Chondrocyte (in vitro differentiated cells): ENCODE measurements at regions not wholly inside any gene's neighbourhood (a gene's known extent, or its start where the extent isn't known, plus 50 kb on each side); places are given as distances from the start of the nearest gene placed in this dataset.

ENCODE experiments used
- DNase-seq: peaks from one replicate; pipeline ENCODE4 v3.0.0; 2021; ENCODE audit warnings: mixed read lengths, low spot score
- H3K27ac Mint-ChIP-seq: one replicate; pipeline ENCODE4 v1.8.0; 2021; ENCODE audit warnings: mild to moderate bottlenecking, moderate library complexity, mixed read lengths; ENCODE audit not compliant: unreplicated experiment
- H3K27me3 Mint-ChIP-seq: 2 replicates; pipeline ENCODE4 v1.8.0; 2021; ENCODE audit warnings: low read depth, mixed read lengths
- H3K36me3 Mint-ChIP-seq: 2 replicates; pipeline ENCODE4 v1.8.0; 2021; ENCODE audit warnings: low read depth, mixed read lengths
- H3K4me1 Mint-ChIP-seq: 2 replicates; pipeline ENCODE4 v1.8.0; 2021; ENCODE audit warnings: low read depth, mild to moderate bottlenecking, mixed read lengths
- H3K4me3 Mint-ChIP-seq: one replicate; pipeline ENCODE4 v1.8.0; 2021; ENCODE audit warnings: mild to moderate bottlenecking, moderate library complexity, mixed read lengths; ENCODE audit not compliant: unreplicated experiment
- H3K9me3 Mint-ChIP-seq: 2 replicates; pipeline ENCODE4 v1.8.0; 2021; ENCODE audit warnings: low read depth, mixed read lengths
- CTCF ChIP-seq: fragments of 200-600 bp; sonication (generic); IDR thresholded peaks from 2 replicates; pipeline ENCODE4 v1.5.0; 2021; ENCODE audit warnings: antibody characterized with exemption, mild to moderate bottlenecking, moderate library complexity

DNA sequence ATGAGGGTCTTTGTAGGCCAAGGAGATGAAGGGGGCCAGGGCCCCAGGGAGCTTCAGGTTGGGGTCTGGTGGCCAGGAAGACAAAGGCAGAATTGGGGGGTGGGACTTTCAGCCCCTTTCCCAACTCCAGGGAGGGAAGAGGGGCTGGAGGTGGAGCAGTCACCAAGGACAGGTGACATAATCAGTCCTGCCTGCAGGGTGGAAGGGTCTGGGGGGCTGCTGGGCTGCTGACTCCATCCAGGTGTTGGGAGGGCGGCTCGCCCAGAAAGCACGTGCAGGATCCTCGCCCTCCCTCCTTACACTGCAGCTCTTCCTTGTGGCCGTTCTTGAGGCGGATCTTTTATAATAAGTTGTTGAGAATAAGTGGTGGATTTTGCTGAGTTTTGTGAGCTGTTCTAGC, 1491.1 kb downstream of the TBC1D22A start:
- Mint-ChIP-seq H3K9me3 (no peaks in the 10 kb centered on the region), H3K36me3 (no peaks in the 10 kb centered on the region), H3K27me3 (peaks cover 60% of the 10 kb centered on the region), H3K4me1 (no peaks in the 10 kb centered on the region), H3K4me3 (no peak overlapping the region), H3K27ac (no peak overlapping the region)
- no peak for TF ChIP-seq CTCF
- no peak for DNase-seq

GRCh38 chr22:48253136-48253535, 1490.7 kb downstream of the TBC1D22A start:
- Mint-ChIP-seq H3K4me1 (no peaks in the 10 kb centered on the region), H3K27me3 (peaks cover 58% of the 10 kb centered on the region), H3K27ac (no peak overlapping the region), H3K9me3 (no peaks in the 10 kb centered on the region), H3K36me3 (no peaks in the 10 kb centered on the region), H3K4me3 (no peak overlapping the region)
- TF ChIP-seq CTCF: no peak
- no peak for DNase-seq

- no peaks in the 10 kb centered on the region for H3K9me3 Mint-ChIP-seq
- TF ChIP-seq CTCF: no peak
- no peaks in the 10 kb centered on the region for H3K36me3 Mint-ChIP-seq
- no peak overlapping the region for H3K27ac Mint-ChIP-seq
- no peak overlapping the region for H3K4me3 Mint-ChIP-seq
- H3K4me1 Mint-ChIP-seq: no peaks in the 10 kb centered on the region
- peaks cover 53% of the 10 kb centered on the region for H3K27me3 Mint-ChIP-seq
- no peak for DNase-seq
These were observed 1489.2 kb downstream of the TBC1D22A start for GRCh38 chr22:48251629-48252028.

DNA sequence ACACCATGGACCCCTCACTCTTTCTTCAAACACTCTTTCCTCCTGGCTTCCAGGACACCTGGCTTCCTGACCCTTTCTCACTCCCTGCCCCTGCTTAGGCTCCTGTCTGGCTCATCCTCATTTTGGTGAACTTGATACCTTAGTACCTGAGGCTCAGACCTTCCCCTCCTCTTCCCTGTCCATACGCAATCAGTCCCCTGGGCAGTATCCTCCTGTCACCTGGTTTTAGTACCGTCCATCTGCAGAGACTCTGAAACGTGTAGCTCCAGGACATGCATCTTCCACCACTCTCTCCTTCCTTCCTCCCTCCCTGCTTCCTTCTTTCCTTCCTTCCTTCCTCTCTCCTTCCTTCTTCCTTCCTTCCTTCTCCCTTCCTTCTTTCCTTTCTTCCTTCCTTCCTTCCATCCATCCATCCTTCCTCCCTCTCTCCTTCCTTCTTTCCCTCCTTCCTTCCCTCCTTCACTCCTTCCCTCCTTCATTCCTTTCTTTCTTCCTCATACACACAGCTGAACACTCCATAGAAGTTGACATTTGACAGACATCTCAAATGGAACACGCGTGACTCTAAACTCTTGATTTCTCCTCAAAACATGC, 1488.6 kb downstream of the TBC1D22A start:
- no peak for DNase-seq
- Mint-ChIP-seq H3K4me1 (no peaks in the 10 kb centered on the region), H3K36me3 (no peaks in the 10 kb centered on the region), H3K9me3 (no peaks in the 10 kb centered on the region), H3K27ac (no peak overlapping the region), H3K27me3 (peaks cover 53% of the 10 kb centered on the region), H3K4me3 (no peak overlapping the region)
- TF ChIP-seq CTCF: no peak

- Mint-ChIP-seq H3K9me3 (no peaks in the 10 kb centered on the region), H3K27me3 (peaks cover 49% of the 10 kb centered on the region), H3K36me3 (no peaks in the 10 kb centered on the region), H3K4me3 (no peak overlapping the region), H3K4me1 (no peaks in the 10 kb centered on the region), H3K27ac (no peak overlapping the region)
- no peak for DNase-seq
- TF ChIP-seq CTCF: no peak
These were observed 1487.9 kb downstream of the TBC1D22A start for GRCh38 chr22:48250286-48250895.
